ENCODE measurements at regions not wholly inside any gene's neighbourhood (a gene's known extent, or its start where the extent isn't known, plus 50 kb on each side); places are given as distances from the start of the nearest gene placed in this dataset.

DNA sequence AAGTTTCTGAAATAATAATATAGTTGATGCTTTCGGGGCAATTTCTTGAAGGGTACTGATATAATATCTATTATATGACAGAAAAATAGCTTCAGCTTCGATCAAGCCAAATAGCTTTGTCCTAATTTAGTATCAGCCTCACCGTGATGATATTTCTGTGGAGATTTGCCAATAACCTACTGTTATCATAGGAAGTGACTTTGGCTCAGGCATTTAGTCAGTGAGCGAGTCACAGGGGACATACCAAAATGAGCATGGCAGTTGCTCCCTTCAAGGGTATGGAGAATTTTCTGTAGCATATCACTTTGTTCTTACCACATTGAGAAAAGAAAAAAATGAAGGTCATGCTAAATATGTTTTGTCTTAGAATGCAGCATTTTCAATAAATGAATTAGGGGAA, 767.6 kb upstream of the SLITRK1 start:
- TF ChIP-seq, protein P1, sequence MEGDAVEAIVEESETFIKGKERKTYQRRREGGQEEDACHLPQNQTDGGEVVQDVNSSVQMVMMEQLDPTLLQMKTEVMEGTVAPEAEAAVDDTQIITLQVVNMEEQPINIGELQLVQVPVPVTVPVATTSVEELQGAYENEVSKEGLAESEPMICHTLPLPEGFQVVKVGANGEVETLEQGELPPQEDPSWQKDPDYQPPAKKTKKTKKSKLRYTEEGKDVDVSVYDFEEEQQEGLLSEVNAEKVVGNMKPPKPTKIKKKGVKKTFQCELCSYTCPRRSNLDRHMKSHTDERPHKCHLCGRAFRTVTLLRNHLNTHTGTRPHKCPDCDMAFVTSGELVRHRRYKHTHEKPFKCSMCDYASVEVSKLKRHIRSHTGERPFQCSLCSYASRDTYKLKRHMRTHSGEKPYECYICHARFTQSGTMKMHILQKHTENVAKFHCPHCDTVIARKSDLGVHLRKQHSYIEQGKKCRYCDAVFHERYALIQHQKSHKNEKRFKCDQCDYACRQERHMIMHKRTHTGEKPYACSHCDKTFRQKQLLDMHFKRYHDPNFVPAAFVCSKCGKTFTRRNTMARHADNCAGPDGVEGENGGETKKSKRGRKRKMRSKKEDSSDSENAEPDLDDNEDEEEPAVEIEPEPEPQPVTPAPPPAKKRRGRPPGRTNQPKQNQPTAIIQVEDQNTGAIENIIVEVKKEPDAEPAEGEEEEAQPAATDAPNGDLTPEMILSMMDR (IDR thresholded peaks at IDR 0.05) = no peak
- TF ChIP-seq POLR2AphosphoS5 (IDR thresholded peaks at IDR 0.05) = no peak
- no peak for TF ChIP-seq EP300 (IDR thresholded peaks at IDR 0.05)
- no peak for TF ChIP-seq POLR2A (IDR thresholded peaks at IDR 0.05)

Data from stomach (tissue), 4 donors.